Daoy (cell line): ENCODE measurements at regions not wholly inside any gene's neighbourhood (a gene's known extent, or its start where the extent isn't known, plus 50 kb on each side); places are given as distances from the start of the nearest gene placed in this dataset.
"Not testable (repeated sequence)": the region's sequence is repeated elsewhere in the genome, so short reads cannot be mapped to it uniquely, and the experiment has no call there.

ENCODE experiments used
- DNase-seq: peaks from one replicate; pipeline ENCODE4 v3.0.0-alpha.2; 2015; ENCODE audit warnings: low read depth

DNA sequence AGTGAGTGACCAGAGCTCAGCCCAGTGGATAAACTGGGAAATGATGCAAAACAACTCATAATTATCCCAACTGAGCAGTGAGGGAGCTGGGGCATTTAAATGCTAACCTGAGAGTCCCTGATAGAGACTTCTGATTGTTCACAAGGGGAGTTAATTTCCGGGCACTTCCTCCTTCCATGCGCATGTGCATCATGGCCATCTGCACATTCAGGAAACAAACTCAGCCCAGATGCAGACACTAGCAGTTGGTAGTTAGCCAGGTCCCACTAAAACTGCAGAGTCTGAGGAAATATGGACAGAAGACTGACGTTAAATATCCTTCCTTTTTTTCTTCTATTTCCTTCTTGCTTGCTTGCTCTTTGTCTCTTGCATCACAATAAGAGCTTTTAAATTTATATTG is 852.1 kb upstream of the LRRC4C start:
- no peak for DNase-seq

DNA sequence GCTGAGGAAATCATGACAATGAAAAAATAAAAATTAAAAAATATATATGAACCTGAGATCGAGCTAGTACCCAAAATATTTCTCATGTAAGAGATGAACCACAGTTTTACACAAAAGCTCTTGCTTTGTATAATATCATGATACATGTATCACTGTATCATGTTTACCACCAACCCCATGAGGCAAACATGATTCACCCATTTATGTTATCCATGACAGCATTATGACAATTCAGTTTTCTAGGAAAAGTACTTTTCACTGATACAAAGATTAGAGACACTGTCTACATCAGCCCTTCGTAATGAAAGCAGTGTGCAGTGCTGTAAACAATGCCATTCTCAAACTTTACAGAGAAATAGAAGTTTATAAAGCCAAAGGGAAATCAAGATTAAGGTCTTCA is 852.5 kb upstream of the LRRC4C start:
- DNase-seq, result no peak

DNA sequence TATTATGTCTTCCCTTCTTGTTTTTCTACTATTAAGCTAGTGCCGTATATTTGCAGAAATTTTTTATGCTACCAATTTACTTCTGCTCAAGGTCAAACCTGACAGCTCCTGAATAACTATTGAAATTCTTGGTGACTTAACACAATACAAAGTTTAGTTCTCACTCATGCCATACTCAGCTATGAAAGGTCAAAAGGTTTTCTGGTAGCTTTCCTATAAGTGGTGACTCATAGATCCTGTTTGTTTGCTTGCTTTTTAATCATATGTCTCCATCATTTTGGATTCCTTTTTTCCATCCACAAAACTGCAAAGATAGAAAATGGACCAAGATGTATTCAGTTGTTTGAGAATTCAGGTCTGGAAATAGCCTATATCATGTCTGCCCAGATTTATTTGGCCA is 855.8 kb upstream of the LRRC4C start:
- DNase-seq, result no peak

DNA sequence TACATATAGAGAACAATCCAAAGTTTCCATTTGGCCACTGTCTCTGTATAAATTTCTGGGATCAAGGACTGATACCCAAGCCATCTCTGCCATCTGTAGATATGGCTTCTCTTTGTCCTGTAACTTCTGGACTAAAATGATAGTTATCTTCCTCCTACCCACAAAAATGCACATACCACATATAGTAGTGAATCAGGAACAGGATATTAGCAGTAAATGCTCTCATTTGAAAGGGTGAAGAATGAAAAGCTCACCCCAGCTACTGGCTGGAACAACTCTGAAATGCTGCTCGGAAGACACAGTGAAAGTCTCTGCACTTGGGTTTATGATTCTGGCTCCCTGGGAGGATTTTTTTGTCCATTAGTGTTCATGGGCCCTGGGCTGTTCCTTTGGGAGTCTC is 856.4 kb upstream of the LRRC4C start:
- DNase-seq, result no peak

DNA sequence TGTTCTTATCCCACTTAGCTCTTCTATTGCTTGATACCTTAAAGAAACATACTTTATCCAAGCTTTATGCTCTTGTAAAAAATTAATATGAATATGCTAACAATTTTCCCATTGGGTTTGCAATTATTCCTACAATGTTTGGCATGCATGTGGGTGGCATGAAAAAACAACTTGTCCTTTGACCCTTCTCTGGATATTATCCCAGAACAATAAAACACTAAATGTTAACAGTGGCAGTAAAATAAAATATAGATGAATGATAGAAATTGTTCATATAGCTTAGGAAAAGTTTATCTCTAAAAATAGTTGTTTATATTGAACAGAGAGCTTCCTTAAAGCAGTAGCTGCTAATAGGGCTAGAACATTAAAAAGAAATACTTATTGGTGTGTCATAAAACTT is 860.5 kb upstream of the LRRC4C start:
- DNase-seq, result no peak

DNA sequence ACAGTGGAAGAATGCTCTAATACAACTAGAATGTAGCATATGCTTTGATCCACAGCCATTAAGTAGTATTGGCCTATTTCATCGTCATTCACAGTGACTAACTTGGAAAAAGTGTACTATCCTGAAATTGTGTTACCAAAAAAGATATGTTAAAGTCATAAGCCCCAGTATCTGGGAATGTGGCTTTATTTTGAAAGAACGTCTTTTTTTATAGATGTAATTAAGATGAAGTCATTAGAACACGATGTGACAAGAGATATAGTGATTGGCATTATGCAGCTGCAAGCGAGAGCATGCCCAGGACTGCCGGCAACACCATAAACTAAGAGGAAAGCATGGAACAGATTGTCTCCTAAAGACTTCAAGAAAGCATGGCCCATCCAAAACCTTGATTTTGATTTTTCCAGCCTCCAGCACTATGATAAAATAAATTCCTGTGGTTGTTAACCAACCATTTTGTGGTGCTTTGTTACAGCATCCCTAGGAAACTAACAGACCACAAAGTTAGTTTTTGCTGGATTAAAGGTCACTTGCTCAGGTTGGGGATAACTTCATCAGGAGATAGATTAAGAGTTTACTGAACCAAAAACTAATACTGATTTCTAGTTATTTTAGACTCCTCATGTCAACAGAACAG is 870.6 kb upstream of the LRRC4C start:
- DNase-seq, result no peak

DNA sequence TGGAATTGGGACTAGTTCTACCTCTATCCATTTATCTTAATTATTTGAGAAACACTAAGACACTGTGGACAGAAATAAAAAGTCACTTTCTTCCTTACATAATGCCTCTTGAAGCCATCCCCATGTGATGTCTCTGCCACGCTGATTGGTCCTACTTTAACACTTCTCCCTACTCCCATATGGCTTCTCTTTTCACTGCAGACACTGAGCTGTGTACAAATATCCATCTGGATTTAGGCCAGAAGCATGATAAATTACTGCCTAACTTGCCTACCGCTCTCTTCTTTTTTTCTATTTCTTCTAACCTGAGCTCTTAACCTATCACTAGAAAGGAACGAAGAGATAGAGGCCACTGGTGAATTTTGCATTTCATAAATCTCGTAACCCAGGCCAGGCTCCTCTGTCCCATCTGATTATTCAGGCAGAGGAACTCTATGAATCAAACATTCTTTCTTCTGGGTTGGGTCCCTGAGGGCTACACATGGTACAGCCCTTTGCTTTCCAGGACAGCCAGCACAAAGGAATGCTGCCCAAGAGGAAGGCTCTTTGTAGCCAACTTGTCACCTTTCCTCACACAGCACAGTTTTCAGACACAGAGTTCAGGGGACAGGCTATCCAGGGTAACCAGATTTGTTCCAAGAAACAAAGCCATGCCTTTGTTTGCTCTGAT is 878.5 kb upstream of the LRRC4C start:
- no peak for DNase-seq

DNA sequence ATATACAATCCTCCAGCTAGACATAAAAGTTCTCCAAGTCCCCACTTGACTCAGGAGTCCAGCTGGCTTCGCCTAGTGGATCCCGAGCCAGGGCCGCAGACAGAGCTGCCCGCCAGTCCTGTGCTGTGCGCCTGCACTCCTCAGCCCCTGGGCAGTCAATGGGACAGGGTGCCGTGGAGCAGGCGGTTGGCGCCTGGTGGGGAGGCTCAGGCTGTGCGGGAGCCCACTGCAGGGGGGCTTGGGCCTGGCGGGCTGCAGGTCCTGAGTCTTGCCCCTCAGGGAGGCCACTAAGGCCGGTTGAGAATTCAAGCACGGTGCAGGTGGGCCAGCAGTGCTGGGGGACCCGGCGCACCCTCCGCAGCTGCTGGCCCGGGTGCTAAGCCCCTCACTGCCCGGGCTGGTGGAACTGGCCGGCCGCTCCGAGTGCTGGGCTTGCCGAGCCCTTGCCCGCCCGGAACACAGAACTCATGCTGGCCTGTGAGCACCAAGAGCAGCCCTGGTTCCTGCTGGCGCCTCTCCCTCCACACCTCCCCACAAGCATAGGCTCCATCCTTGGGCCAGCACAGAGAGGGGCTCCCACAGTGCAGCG is 884.8 kb upstream of the LRRC4C start:
- DNase-seq, result no peak

DNA sequence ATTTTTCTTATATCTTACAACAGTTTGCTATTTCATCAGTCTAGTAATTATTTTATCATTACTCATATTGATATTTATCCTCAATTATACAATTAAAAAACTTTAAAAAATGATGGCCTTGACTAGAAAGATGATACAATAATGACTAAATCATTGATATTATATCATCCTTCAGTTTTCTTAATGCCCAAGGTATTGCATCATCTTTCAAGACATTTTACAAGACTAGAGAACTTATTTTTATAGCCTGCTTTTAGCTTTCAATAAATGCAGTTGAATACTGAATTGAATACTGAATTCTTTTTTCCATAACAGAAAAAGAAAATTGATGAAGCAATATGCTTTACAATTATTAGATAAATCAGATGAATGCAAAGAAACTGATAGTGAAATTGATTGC is 886.5 kb upstream of the LRRC4C start:
- DNase-seq, result no peak

DNA sequence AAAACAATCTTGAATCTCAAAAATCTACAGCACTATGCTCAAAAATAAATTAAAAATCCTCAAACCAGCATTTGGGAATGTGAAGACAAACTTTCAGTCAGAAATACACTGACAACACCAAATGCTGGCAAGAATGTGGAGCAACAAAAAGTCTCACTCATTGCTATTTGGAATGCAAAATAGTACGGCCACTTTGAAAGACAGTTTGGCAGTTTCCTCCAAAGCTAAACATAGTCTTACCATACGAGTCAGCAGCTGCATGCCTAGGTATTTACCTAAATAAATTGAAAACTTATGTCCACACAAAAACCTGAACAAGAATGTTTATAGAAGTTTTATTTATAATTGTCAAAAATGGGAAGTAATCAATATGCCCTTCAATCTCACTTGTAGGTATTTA is 904.2 kb upstream of the LRRC4C start:
- no peak for DNase-seq

DNA sequence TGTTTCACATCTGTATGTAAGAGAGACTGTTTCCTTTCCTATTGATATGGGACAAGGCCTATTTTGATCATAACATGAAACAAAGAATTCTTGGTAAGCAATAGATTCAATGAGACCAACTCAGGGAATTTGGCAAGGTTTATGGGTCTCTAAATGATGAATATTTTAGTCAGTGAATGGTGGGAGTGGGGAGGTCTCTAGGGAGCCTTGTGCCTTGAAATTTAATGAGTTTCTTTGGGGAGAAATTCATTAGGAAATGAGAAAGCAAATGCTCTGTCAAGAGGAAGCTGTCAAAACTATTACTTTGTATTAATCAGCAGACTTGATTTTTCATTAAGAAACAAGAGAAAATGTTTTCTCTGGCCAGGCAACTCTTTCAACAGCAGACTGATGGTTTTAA is 921.7 kb upstream of the API5 start:
- no peak for DNase-seq

DNA sequence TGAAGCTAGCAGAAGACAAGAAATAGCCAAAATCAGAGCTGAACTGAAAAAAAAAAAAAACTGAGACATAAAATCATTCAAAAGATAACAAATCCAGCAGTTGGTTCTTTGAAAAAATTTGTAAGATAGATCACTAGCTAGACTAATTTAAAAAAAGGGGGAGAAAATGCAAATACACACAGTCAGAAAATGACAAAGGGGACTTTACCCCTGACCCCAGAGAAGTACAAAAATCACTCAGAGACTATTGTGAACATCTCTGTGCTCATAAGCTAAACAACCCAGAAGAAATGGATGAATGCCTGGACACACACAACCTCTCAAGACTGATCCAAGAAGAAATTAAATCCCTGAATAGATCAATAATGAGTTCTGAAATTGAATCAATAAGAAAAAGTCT is 914.3 kb upstream of the API5 start:
- DNase-seq, result no peak

DNA sequence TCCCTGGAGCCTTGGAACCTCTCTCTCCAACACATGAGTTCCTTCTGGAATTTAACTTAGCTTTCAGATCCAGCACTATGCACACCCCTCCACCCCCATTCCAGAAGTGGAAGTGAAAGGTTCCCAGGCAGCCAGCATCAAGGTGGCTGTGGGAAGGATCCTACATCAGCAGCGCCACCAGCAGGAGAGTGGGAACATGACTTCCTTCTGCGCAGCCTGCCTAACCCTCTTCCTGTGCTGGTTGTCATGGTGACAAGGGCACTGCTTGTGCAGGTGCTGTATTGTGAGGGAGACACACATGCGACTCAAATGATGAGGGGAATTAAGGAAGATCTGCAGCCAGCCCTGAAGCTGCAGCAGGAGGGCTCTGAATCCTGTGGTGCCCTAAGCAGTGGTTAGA is 904.5 kb upstream of the API5 start:
- DNase-seq, result no peak

DNA sequence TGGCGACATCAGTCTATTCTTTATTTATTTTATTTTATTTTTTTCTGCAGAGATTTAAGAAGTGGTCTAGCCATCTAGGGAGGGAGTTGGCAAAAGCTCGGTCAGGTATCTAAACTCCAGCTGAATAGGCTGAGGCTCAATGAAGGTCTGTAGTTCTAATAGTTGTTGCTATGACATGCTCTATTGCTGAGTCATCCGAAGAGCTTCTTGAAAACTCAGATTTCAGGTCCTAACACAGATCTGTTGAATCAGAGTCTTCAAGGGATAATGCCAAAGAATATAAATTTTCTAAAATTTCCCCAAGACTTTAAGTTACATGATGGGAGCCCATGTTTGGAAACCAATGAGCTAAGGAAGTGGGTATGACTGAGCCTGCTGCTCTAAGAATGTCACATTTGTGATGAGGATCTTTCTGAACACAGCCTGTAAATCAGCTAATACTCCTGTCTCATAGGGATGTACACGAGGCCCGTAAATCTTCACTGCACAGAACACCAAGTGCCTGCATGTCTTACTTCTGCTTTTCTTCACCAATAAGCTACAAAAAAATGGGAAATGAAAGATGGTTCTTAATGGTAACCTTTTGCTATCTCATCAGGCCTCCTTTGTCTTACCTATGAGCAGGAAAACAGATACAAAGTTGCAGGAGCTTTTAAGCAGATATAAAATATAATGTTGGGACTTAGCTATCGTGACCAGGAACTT is 901.4 kb upstream of the API5 start:
- DNase-seq, result no peak

DNA sequence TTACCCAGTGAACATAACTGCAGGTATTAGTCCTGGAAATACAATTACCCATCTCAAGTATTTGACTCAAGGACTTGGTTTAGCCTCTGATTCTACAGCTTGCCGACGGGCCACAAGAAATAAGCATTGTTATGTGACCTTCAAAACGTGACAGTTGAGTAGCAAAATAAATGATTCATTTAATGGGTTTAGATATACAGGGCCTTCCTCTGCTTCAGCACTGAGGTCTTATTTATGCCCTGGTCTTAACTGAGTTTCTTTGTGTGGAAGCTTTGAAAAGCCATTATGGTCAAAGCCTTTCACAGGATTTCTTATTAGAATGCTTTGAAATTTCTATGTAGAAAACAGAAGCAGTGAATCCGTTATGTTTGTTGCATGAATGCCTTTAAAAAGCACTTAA is 899.2 kb upstream of the API5 start:
- no peak for DNase-seq

DNA sequence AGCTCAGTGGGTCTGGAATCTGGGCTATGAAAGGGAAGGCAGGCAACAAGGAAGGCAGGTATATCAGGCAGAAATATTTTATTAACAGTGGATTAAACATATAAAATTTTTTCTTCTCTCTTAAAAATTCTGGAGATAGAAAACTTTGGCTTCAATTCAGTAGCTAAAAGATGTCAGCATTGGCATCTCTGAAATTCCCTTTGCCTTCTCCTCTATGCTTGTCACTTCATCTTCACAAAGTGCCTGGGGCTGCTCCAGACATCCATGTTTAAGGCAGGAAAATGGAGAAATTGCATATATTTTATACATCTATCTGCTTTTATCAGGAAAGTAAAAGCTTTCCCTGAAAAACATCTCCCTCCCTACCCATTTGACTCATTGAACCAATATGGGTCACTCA is 894.1 kb upstream of the API5 start:
- DNase-seq, result no peak

DNA sequence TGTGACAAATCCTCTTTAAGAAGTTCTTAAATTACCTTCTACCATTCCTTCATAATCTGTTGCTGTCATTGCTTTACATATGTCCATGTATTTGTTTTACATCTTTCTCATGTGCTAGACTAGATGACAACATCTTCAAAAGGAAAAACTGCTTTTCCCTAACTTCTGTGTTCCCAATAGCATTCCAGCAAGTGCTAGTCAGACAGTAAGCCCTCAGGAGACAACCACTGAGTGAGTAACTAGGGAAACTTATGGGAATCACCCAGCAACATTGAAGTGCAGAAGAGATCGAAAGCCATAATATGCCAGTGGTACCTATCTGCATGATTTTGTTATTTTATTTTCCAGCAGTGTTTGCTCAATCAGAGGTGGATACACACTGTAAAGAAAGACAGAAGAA is 889.7 kb upstream of the API5 start:
- no peak for DNase-seq

DNA sequence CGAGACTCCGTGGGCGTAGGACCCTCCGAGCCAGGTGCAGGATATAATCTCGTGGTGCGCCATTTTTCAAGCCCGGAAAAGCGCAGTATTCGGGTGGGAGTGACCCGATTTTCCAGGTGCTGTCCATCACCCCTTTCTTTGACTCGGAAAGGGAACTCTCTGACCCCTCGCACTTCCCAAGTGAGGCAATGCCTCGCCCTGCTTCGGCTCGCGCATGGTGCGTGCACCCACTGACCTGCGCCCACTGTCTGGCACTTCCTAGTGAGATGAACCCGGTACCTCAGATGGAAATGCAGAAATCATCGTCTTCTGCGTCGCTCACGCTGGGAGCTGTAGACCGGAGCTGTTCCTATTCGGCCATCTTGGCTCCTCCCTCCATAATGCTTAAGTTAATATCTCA is 876.9 kb upstream of the API5 start:
- not testable (repeated sequence) for DNase-seq

DNA sequence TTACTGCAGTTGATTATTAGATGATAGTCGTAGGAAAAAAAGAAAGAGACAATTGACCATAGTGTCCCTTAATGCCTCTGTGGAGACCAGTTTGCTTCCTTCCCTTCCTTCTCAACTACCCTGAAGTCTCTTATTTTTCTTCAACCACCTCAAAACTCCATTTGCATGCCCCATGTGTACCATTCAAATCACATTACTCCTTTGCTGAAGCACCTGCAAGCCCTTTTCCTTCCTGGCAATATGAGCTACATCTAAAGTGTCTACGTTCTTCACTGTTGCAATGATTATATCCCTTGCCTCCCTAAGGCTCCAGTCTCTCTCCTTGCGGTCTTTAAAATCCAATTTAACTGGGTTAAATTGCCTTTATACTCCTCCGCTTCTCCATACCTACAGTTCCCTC is 867.4 kb upstream of the API5 start:
- no peak for DNase-seq

DNA sequence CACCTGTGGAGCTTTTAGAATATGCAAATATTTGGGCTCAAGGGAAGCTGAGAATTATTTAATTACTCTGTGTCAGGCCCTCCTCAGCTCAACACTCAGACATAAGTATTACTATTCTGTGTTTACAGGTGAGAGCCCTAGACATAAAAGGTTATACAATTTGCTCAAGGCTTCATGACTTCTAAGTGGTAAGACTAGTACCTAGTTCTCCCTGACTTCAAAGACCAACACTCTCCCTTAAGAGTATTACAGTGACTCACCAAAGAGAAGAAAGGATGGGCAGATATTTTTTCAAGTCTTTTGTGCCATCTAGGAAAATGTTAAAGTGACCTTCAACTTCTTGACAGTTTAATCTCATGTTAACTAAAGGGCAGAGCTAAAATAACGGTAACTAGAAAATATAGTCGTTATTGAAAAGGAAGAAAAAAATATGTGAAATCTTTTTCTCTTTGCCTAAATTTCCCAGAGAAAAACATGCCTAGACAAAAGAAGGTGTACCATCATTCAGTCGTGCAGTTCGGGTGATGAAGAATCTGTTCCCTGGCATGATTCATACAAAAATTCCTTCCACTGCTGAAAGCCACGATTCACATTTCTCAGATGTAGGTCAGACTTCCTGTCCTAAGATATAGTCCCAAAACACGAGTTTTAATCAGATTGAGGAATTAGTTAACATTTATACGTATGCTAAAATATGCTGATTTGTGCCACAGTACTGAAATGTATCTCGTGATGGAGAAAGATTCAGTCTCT is 849.1 kb upstream of the API5 start:
- DNase-seq, result no peak

DNA sequence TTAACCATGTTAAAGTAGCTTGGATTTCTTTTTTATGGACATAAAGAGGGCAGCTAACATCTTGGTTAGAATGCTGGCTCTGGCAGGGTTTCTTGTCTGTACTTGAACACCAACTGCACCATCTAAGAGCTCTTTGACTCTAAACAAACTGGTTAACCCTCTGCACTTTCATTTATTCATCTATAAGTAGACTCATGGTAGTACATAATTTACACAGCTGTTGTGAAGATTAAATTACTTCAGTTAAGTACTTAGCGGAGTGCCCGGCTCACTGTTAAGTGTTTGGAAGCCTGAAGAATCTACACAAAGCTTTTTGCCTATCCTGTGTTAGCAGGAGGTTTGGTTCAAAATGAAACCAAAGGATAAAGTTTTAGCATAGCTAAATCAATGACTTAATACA is 846.2 kb upstream of the API5 start:
- no peak for DNase-seq

DNA sequence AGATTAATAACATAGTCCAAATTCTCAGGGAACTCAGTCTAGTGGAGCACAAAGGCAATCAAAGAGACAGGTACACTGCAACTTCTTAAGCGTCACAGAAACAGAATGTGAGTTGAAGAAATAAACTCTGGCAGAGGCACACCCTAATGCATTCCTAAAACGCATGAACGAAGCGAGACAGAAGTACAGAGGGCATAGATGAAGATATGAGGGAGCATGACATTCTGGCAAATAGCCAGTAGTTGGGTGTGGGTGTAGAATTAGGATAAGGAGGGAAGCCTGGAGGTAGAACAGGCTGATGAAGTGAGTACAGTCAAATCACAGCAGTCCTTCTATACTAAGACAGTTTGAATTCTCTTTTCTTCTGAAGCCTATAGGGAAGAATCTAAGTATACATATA is 838.7 kb upstream of the API5 start:
- no peak for DNase-seq
